Natural killer cell (primary cell): ENCODE measurements at regions not wholly inside any gene's neighbourhood (a gene's known extent, or its start where the extent isn't known, plus 50 kb on each side); places are given as distances from the start of the nearest gene placed in this dataset.
"Not testable (repeated sequence)": the region's sequence is repeated elsewhere in the genome, so short reads cannot be mapped to it uniquely, and the experiment has no call there.

Source experiments
- ATAC-seq, 3 donors: fragments of 150-1000 bp in 2 of 3; fragments of 200-7000 bp in 1 of 3; cut with Tn5 transposase; 1 replicate in 1 of 3; 2 replicates in 2 of 3; pipeline ENCODE4 v1.10.0; 2021; ENCODE audit warnings: mild to moderate bottlenecking in 2 of 3, moderate library complexity in 2 of 3
- DNase-seq, 2 donors: peaks; one replicate each; pipeline versions ENCODE4 v3.0.0 to v3.0.0-alpha.2; 2013 to 2021; ENCODE audit warnings: mixed read lengths in 1 of 2
- H3K27ac ChIP-seq: one replicate; pipeline ENCODE4 v1.5.1; 2013; ENCODE audit warnings: mild to moderate bottlenecking, low read length
- H3K27me3 ChIP-seq: one replicate; pipeline ENCODE4 v1.6.1; 2013; ENCODE audit warnings: low read length; ENCODE audit not compliant: control insufficient read depth, insufficient read depth
- H3K36me3 ChIP-seq: one replicate; pipeline ENCODE4 v1.6.1; 2013; ENCODE audit warnings: low read length; ENCODE audit not compliant: control insufficient read depth, insufficient read depth
- H3K4me1 ChIP-seq: one replicate; pipeline ENCODE4 v1.6.1; 2013; ENCODE audit warnings: low read length; ENCODE audit not compliant: control insufficient read depth, insufficient read depth
- H3K4me3 ChIP-seq: one replicate; pipeline ENCODE4 v1.5.1; 2013; ENCODE audit warnings: low read length
- H3K9me3 ChIP-seq: one replicate; pipeline ENCODE4 v1.6.1; 2013; ENCODE audit warnings: low read length; ENCODE audit not compliant: control insufficient read depth, insufficient read depth
- H3K27ac Mint-ChIP-seq, 2 donors: one replicate each; pipeline ENCODE4 v1.8.0; 2022; ENCODE audit warnings: mild to moderate bottlenecking in 2 of 2, mixed read lengths in 2 of 2, moderate library complexity in 1 of 2
- H3K27me3 Mint-ChIP-seq, 2 donors: one replicate each; pipeline ENCODE4 v1.8.0; 2022; ENCODE audit warnings: low read depth in 2 of 2, mixed read lengths in 2 of 2
- H3K36me3 Mint-ChIP-seq: one replicate; pipeline ENCODE4 v1.8.0; 2022; ENCODE audit warnings: mixed read lengths
- H3K4me1 Mint-ChIP-seq, 2 donors: one replicate each; pipeline ENCODE4 v1.8.0; 2022; ENCODE audit warnings: mixed read lengths in 2 of 2
- H3K4me3 Mint-ChIP-seq: one replicate; pipeline ENCODE4 v1.8.0; 2022; ENCODE audit warnings: mild to moderate bottlenecking, moderate library complexity, mixed read lengths
- H3K9me3 Mint-ChIP-seq, 2 donors: one replicate each; pipeline ENCODE4 v1.8.0; 2022; ENCODE audit warnings: mixed read lengths in 2 of 2
- CTCF ChIP-seq: fragments of 200-600 bp; IDR thresholded peaks from one replicate; pipeline ENCODE4 v1.8.0; 2022; ENCODE audit warnings: antibody characterized with exemption
- WGBS: methylation state at CpG from one replicate; pipeline ENCODE4 v1.1.7; 2013; ENCODE audit warnings: missing lambda C conversion rate; ENCODE audit not compliant: insufficient coverage; 5-methylcytosine and 5-hydroxymethylcytosine counted together
- intact Hi-C: fragments of 100-400 bp; cut with micrococcal nuclease; formaldehyde crosslinking; loops from one replicate; pipeline ENCODE4 v1.14.2; 2022

DNA sequence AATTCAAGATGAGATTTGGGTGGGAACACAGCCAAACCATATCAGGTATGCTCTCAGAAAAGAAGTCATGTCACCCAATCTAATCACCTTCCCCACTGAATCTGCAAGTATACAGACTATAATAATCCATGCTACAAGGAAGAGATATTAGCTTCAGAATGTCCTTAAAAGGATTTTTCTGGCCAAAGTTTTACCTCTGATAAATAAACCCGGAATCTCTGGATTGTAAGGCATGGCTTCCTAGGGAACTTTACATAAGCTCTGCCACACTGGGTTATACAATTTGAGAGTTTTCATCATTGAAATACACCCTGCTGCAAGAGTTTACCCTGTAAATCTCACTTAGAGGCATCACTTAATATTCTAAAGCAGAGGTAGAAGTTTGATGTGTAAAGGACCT lies 330.5 kb upstream of the KCNMB2 start:
- Mint-ChIP-seq H3K27ac (no peak overlapping the region), H3K4me3 (no peak overlapping the region), H3K36me3 (no peaks in the 10 kb centered on the region), H3K9me3 (no peaks in the 10 kb centered on the region), H3K4me1 (no peaks in the 10 kb centered on the region), H3K27me3 (peaks cover 0 to 9% of the 10 kb centered on the region in 2 donors)
- TF ChIP-seq CTCF, result no peak
- no peaks in the 10 kb centered on the region for H3K9me3 ChIP-seq
- no peak for ATAC-seq
- H3K4me1 ChIP-seq, result no peaks in the 10 kb centered on the region
- no peak overlapping the region for H3K4me3 ChIP-seq
- H3K27ac ChIP-seq, result no peak overlapping the region
- no peaks in the 10 kb centered on the region for H3K27me3 ChIP-seq
- WGBS, result 83% methylated on average over 1 of the region's 1 CpG
- H3K36me3 ChIP-seq, result no peaks in the 10 kb centered on the region
- DNase-seq, result no peak
- intact Hi-C loops, result no loop called here

GRCh38 chr3:178206521-178206920 lies 329.7 kb upstream of the KCNMB2 start:
- no peak overlapping the region for H3K27ac ChIP-seq
- no peak for ATAC-seq
- WGBS, result 85% methylated on average over 2 of the region's 3 CpGs

GRCh38 chr3:178207161-178207560 lies 329.1 kb upstream of the KCNMB2 start:
- ATAC-seq, intact Hi-C loops, H3K27ac Mint-ChIP-seq, H3K27me3 ChIP-seq, H3K4me1 Mint-ChIP-seq, DNase-seq, H3K9me3 Mint-ChIP-seq, H3K36me3 ChIP-seq, H3K4me3 Mint-ChIP-seq, H3K4me3 ChIP-seq, H3K9me3 ChIP-seq, H3K27me3 Mint-ChIP-seq, H3K4me1 ChIP-seq, H3K36me3 Mint-ChIP-seq, H3K27ac ChIP-seq: not testable (repeated sequence)
- 83% methylated on average over 1 of the region's 2 CpGs for WGBS

More at GRCh38 chr3:178206521-178206920, 329.7 kb upstream of the KCNMB2 start:
- Mint-ChIP-seq H3K27me3 (peaks cover 0 to 9% of the 10 kb centered on the region in 2 donors), H3K36me3 (no peaks in the 10 kb centered on the region), H3K4me1 (no peaks in the 10 kb centered on the region), H3K27ac (no peak overlapping the region), H3K9me3 (no peaks in the 10 kb centered on the region), H3K4me3 (no peak overlapping the region)
- intact Hi-C loops, result no loop called here
- Histone ChIP-seq H3K36me3 (no peaks in the 10 kb centered on the region), H3K4me1 (no peaks in the 10 kb centered on the region), H3K4me3 (no peak overlapping the region), H3K27me3 (no peaks in the 10 kb centered on the region), H3K9me3 (no peaks in the 10 kb centered on the region)
- TF ChIP-seq CTCF, result no peak
- no peak for DNase-seq

DNA sequence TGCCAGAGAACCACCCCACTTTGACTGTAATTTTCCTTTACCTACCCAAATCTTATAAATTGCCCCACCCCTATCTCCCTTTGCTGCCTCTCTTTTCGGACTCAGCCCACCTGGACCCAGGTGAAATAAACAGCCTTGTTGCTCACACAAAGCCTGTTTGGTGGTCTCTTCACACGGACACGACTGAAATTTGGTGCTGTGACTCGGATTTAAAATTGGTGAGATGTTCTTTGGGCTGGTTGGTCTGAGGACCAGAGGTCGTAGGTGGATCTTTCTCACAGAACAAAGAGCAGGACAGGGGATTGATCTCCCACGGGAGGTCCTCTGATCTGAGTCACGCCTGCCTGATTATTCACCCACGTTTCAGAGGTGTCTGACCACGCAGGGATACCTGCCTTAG lies 328.6 kb upstream of the KCNMB2 start:
- H3K27me3 Mint-ChIP-seq, H3K4me1 ChIP-seq, ATAC-seq, intact Hi-C loops, H3K4me1 Mint-ChIP-seq, H3K27me3 ChIP-seq, H3K36me3 ChIP-seq, H3K9me3 ChIP-seq, H3K27ac ChIP-seq, H3K27ac Mint-ChIP-seq, H3K4me3 Mint-ChIP-seq, H3K4me3 ChIP-seq, H3K36me3 Mint-ChIP-seq, DNase-seq, H3K9me3 Mint-ChIP-seq: not testable (repeated sequence)
- 77% methylated on average over 9 of the region's 9 CpGs for WGBS

DNA sequence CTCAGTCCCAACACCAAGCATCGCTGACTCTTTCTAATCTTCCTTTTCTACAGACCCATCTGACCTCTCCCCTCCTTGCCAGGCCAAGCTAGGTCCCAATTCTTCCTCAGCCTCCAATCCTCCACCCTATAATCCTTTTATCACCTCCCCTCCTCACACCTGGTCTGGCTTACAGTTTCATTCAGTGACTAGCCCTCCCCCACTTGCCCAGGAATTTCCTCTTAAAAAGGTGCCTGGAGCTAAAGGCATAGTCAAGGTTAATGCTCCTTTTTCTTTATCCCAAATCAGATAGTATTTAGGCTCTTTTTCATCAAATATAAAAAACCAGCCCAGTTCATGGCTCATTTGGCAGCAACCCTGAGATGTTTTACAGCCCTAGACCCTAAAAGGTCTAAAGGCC lies 327.1 kb upstream of the KCNMB2 start:
- H3K27ac Mint-ChIP-seq, H3K36me3 ChIP-seq, ATAC-seq, H3K27me3 ChIP-seq, H3K27me3 Mint-ChIP-seq, H3K9me3 ChIP-seq, H3K4me3 ChIP-seq, H3K4me1 ChIP-seq, H3K36me3 Mint-ChIP-seq, H3K4me1 Mint-ChIP-seq, DNase-seq, H3K27ac ChIP-seq, intact Hi-C loops, H3K4me3 Mint-ChIP-seq, H3K9me3 Mint-ChIP-seq: not testable (repeated sequence)
- 100% methylated on average over 1 of the region's 1 CpG for WGBS

- H3K27me3 Mint-ChIP-seq, H3K4me3 ChIP-seq, H3K9me3 ChIP-seq, H3K4me1 Mint-ChIP-seq, H3K27me3 ChIP-seq, H3K36me3 Mint-ChIP-seq, H3K4me1 ChIP-seq, H3K27ac Mint-ChIP-seq, H3K9me3 Mint-ChIP-seq, H3K4me3 Mint-ChIP-seq, H3K27ac ChIP-seq, intact Hi-C loops, DNase-seq, H3K36me3 ChIP-seq, ATAC-seq: not testable (repeated sequence)
- WGBS, result 84% methylated on average over 2 of the region's 2 CpGs
These were observed 326.6 kb upstream of the KCNMB2 start for GRCh38 chr3:178209618-178210017.

- H3K36me3 ChIP-seq, H3K27me3 Mint-ChIP-seq, H3K27me3 ChIP-seq, H3K4me1 Mint-ChIP-seq, ATAC-seq, H3K36me3 Mint-ChIP-seq, H3K4me3 Mint-ChIP-seq, H3K4me3 ChIP-seq, H3K27ac ChIP-seq, H3K4me1 ChIP-seq, H3K9me3 Mint-ChIP-seq, intact Hi-C loops, H3K9me3 ChIP-seq, H3K27ac Mint-ChIP-seq, DNase-seq: not testable (repeated sequence)
- 95% methylated on average over 1 of the region's 1 CpG for WGBS
These were observed 325.1 kb upstream of the KCNMB2 start for GRCh38 chr3:178211086-178211485.
